SJSA1 (cell line): ENCODE measurements at regions not wholly inside any gene's neighbourhood (a gene's known extent, or its start where the extent isn't known, plus 50 kb on each side); places are given as distances from the start of the nearest gene placed in this dataset.

ENCODE experiments used
- DNase-seq, 2 experiments: peaks; one replicate each; pipeline ENCODE4 v3.0.0-alpha.2; 2015 to 2020; ENCODE audit warnings: low spot score in 2 of 2, low read depth in 1 of 2
- H3K27ac ChIP-seq: fragments of 250-450 bp; sonication (Bioruptor Pico); 2 replicates; pipeline ENCODE4 v1.5.1; 2020; ENCODE audit warnings: mild to moderate bottlenecking, moderate library complexity
- H3K27me3 ChIP-seq: fragments of 250-450 bp; sonication (Bioruptor Pico); replicated peaks from 2 replicates; pipeline ENCODE4 v1.5.1; 2020; ENCODE audit warnings: mild to moderate bottlenecking, moderate library complexity
- H3K36me3 ChIP-seq: fragments of 250-450 bp; sonication (Bioruptor Pico); 2 replicates; pipeline ENCODE4 v1.5.1; 2020; ENCODE audit warnings: mild to moderate bottlenecking
- H3K4me1 ChIP-seq: fragments of 250-450 bp; sonication (Bioruptor Pico); replicated peaks from 2 replicates; pipeline ENCODE4 v1.6.1; 2021; ENCODE audit warnings: mild to moderate bottlenecking
- H3K4me3 ChIP-seq: fragments of 250-450 bp; sonication (Bioruptor Pico); 2 replicates; pipeline ENCODE4 v1.5.1; 2020; ENCODE audit warnings: mild to moderate bottlenecking
- H3K9me3 ChIP-seq: fragments of 250-450 bp; sonication (Bioruptor Pico); replicated peaks from 2 replicates; pipeline ENCODE4 v1.5.1; 2020; ENCODE audit warnings: mild to moderate bottlenecking

DNA sequence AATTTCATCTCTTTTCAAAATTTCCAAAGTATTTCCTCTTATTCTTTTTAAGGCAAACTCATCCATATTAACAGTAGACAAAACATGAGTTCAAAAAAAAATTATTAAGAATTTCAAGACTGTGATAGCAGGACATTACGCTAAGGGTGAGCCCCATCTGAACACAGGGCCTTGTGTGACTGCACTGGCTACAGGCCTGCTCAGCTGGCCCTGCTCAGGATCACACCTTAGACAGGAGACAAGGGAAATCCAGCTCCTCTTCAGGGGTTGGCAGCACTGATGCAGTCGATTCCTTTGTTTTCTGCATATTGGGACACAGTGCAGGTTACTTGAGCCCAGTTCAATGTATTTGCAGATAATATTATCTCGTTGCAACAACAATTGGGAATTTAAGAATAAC is 444.7 kb downstream of the PLK2 start:
- Histone ChIP-seq H3K27me3 (no peaks in the 10 kb centered on the region), H3K4me1 (0 out of 2 replicates have a peak, but pooled peaks cover 4% of the 10 kb centered on the region), H3K9me3 (no peaks in the 10 kb centered on the region), H3K27ac (no peak overlapping the region), H3K4me3 (no peak overlapping the region), H3K36me3 (no peaks in the 10 kb centered on the region)
- no peak for DNase-seq

DNA sequence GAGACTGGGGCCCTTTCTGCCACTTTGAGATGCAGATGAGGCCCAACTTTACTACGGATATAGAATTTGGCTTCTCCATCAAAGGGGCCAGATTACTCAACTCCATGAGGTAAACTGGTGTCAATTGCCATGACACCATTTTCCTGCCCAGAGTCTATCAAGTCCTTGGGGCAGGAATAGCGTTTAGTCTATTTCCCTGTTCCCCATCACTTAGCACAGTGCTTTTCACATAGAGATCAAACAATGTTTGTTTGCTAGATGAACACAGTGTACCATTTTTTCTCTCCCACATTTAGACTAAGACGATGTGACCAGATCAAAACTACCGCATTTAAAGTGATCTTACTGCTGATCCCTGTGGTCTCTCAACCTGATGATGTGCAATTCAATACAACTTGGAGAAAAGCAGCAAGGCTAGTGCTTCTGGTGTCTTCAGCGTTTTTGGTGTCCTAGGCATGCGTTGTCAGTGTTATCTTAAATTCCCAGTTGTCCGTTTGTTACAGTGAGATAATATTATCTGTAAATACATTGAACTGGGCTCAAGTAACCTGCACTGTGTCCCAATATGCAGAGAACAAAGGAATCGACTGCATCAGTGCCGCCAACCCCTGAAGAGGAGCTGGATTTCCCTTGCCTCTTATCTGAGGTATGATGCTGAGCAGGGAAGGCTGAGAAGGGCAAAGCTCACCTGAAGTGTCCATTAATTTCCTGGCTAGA is 446.2 kb downstream of the PLK2 start:
- H3K36me3 ChIP-seq, result no peaks in the 10 kb centered on the region
- H3K9me3 ChIP-seq, result no peaks in the 10 kb centered on the region
- no peaks in the 10 kb centered on the region for H3K27me3 ChIP-seq
- H3K27ac ChIP-seq, result no peak overlapping the region
- H3K4me3 ChIP-seq, result no peak overlapping the region
- H3K4me1 ChIP-seq, result 0 out of 2 replicates have a peak, but pooled peaks cover 4% of the 10 kb centered on the region
- no peak for DNase-seq

DNA sequence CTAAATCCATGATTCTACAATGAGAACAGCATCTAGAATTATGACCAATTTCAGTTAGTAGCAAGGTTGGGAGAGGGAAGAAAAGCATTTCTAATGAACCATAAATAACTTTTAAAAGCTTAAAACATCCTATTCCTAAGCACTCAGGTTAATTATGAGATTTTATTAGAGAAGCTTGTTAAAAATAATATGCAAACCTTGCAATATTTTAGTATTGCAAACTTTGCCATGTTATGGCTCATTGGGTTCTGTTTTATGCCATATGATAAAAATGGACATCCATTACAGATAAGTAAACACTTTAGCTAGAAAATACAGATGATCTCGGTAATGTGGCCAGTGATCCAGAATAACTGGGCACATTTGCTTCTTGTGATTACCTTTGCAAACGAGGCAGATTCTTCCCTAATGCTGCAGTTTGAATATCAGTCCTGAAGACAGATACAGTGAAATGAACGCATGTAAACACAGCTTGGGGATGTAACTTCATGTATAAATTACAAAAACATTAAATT is 447.0 kb downstream of the PLK2 start:
- Histone ChIP-seq H3K9me3 (no peaks in the 10 kb centered on the region), H3K4me1 (0 out of 2 replicates have a peak, but pooled peaks cover 4% of the 10 kb centered on the region), H3K27me3 (no peaks in the 10 kb centered on the region), H3K36me3 (no peaks in the 10 kb centered on the region), H3K4me3 (no peak overlapping the region), H3K27ac (no peak overlapping the region)
- no peak for DNase-seq

DNA sequence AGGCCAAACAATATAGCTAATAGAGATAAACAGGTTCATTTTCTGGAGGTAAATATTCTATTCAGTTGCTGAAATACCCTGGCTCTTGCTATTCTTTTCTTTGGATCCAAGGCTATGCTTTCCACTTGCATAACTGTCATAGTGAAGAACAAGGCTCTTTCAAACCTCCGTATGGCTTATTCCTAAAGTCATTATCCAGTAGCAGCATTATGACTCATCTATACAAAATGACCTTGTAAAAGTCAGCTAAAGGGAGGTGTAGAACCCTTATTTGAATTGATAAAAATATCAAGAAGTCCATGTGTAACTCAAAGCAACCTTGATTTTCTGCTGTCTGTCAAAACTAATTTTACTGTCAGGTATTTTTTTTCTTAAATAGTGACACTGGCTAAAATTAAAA is 447.8 kb downstream of the PLK2 start:
- Histone ChIP-seq H3K4me1 (0 out of 2 replicates have a peak, but pooled peaks cover 4% of the 10 kb centered on the region), H3K9me3 (no peaks in the 10 kb centered on the region), H3K27me3 (no peaks in the 10 kb centered on the region), H3K27ac (no peak overlapping the region), H3K36me3 (no peaks in the 10 kb centered on the region), H3K4me3 (no peak overlapping the region)
- DNase-seq, result no peak

DNA sequence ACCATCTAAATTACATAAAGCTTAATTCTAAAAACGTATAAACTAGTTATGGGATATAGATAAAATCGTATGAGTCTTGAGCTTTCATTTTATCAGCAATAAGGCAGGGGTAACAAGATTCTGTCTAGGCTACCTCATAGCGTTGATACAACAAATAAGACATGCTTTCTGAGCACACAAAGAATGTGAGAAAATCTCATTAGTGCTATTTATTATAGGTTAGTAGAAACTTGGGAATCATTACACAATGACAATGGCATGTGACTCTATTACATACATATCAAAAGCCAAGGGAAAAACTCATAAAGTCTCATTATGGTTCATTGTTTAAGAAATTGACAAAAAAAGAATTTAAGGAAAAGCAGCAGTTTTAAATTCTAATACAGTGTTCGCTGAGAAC is 448.6 kb downstream of the PLK2 start:
- Histone ChIP-seq H3K36me3 (no peaks in the 10 kb centered on the region), H3K4me1 (0 out of 2 replicates have a peak, but pooled peaks cover 4% of the 10 kb centered on the region), H3K27me3 (no peaks in the 10 kb centered on the region), H3K27ac (no peak overlapping the region), H3K4me3 (no peak overlapping the region), H3K9me3 (no peaks in the 10 kb centered on the region)
- no peak for DNase-seq

DNA sequence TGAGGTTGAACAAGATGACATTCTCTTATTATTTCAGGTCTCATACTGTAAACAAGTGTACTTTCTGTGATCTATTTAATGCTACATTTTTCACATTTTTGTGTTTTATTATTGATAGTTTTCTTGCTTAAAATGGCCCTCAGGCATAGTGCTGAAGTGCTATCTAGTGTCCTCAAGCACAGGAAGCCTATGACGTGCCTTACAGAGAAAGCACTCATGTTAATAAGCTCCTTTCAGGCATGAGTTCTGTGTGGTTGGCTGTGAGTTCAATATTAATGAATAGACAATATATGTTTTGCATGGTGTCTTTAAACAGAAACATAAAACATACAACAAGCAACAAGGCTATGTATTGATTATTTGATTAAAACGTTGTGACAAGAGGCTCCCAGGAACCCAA is 450.1 kb downstream of the PLK2 start:
- Histone ChIP-seq H3K4me3 (no peak overlapping the region), H3K27me3 (no peaks in the 10 kb centered on the region), H3K9me3 (no peaks in the 10 kb centered on the region), H3K27ac (no peak overlapping the region), H3K4me1 (0 out of 2 replicates have a peak, but pooled peaks cover 4% of the 10 kb centered on the region), H3K36me3 (no peaks in the 10 kb centered on the region)
- DNase-seq, result no peak

DNA sequence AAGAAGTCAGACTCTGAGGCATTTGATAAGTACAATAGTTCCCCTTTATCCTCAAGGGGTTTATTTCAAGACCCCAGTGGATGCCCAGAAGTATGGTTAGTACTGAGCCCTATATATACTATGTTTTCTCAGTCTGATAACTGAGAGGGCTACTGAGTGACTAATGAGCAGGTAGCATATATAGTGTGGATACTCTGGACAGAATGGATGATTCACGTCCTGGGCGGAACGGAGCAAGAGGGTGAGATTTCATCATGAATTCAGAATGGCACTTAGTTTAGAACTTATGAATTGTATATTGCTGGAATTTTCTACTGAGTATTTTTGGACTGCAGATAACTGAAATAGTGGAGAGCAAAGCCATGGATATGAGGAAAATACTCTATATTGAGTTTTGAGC is 457.6 kb downstream of the PLK2 start:
- Histone ChIP-seq H3K27me3 (no peaks in the 10 kb centered on the region), H3K9me3 (no peaks in the 10 kb centered on the region), H3K27ac (no peak overlapping the region), H3K4me3 (no peak overlapping the region), H3K4me1 (no peaks in the 10 kb centered on the region), H3K36me3 (no peaks in the 10 kb centered on the region)
- no peak for DNase-seq

DNA sequence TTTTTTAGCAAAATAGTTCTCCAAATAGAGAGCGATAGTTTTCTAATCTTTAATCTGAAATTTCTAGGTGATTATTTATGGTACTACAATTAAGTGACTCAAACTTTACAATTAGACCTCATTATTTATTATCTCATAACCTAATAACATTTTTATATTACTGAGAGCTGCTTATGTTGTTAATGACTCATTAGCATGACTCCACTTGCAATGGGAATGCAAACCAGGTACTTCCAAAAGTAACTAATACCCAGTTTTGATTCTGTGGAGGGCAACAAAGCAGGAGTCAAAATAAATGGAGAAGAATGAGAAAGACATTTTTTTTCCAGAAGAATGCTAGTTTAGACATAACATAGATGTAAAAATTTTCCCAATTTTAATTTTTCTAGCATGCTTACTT is 466.0 kb downstream of the PLK2 start:
- no peak overlapping the region for H3K4me3 ChIP-seq
- peaks cover 9% of the 10 kb centered on the region for H3K4me1 ChIP-seq
- H3K27me3 ChIP-seq, result no peaks in the 10 kb centered on the region
- H3K9me3 ChIP-seq, result no peaks in the 10 kb centered on the region
- no peak for DNase-seq
- H3K27ac ChIP-seq, result no peak overlapping the region
- H3K36me3 ChIP-seq, result no peaks in the 10 kb centered on the region

DNA sequence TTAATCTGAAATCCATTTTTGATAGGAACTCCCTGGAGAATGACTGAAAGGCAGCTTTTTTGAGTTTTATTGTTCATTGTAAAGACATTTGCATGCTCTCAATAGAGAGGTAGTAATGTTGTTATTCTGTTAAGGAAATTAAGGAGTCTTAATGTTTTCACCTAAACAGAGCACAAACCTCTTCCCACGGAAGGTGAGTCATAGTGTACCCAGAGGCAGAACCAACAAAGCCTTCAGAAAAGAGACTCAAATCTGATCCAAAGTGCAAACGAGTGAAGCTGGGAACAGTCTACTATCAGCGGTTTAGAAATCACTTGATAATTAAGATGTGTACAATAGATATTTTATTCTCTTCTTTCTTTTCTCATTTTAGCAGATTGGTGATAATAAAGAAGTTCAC is 470.5 kb downstream of the PLK2 start:
- H3K9me3 ChIP-seq, result no peaks in the 10 kb centered on the region
- DNase-seq, result peak in 1 of 2 experiments; percentile 21

DNA sequence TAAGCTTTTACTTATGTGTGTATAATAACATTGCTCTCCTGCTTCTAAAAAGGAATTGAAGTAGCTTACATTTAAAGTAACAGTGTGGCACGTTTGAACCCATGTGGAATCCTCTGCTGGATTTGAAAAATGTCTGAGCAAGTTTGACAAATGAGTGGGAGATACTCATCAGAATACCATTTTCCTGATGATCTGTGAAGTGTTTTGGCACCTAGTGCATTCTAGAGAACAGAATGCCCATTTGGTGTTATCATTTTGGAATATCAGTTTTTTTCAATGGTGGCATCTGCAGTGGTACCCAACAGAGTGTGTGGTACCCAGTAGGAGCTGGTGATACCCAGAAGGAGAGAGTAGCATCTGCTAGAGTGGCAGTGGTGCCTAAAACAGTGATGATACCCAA is 471.1 kb downstream of the PLK2 start:
- DNase-seq, result no peak
- no peaks in the 10 kb centered on the region for H3K36me3 ChIP-seq
- no peaks in the 10 kb centered on the region for H3K9me3 ChIP-seq
- peaks cover 10% of the 10 kb centered on the region for H3K4me1 ChIP-seq
- H3K27ac ChIP-seq, result no peak overlapping the region
- no peaks in the 10 kb centered on the region for H3K27me3 ChIP-seq
- no peak overlapping the region for H3K4me3 ChIP-seq

More for the DNA sequence above, 470.5 kb downstream of the PLK2 start:
- Histone ChIP-seq H3K27ac (no peak overlapping the region), H3K4me3 (no peak overlapping the region), H3K36me3 (no peaks in the 10 kb centered on the region), H3K27me3 (no peaks in the 10 kb centered on the region), H3K4me1 (peaks cover 10% of the 10 kb centered on the region)

DNA sequence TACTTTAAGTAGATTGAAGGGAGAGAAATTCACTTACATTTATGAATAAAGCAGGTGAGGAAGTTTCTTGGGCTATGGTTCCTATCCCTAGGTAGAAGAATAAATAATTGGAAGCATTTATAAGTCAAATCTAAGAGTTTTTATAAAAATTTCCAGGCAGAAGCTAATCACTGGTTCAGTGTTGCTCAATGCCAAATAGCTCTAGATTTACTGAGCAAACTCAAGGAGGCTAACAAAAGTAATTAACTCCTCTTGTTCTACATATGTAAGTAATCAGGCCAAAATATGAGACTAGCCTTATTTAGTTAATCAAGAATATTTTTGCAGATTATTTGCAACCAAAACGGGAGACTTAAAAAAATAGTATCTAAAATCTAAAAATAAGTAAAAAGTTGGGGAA is 472.3 kb downstream of the PLK2 start:
- no peak for DNase-seq
- Histone ChIP-seq H3K9me3 (no peaks in the 10 kb centered on the region), H3K27me3 (no peaks in the 10 kb centered on the region), H3K4me1 (peaks cover 10% of the 10 kb centered on the region), H3K27ac (no peak overlapping the region), H3K4me3 (no peak overlapping the region), H3K36me3 (no peaks in the 10 kb centered on the region)

DNA sequence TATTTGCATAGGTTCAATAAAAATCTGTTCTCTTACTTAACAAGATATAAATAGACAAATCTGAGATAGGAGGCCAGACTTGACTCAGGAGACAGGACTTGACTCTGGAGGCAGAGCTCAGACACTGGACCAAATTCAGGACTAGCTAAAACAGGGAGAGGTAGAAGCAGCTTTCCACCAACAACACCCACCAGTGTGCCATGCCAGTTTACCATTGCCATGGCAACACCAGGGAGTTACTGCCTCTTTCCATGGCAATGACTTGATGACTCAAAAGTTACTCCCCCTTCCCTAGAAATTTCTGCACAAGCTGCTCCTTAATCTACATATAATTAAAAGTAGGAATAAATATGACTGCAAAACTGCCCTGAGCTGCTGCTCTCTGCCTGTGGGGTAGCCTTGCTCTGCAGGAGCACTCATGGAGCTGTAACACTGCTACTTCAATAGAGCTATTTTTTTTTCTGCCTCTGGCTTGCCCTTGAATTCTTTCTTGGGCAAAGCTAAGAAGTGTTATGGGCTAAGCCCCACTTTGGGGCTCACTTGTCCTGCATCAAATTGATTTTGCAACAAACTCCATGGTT is 473.0 kb downstream of the PLK2 start:
- Histone ChIP-seq H3K27ac (no peak overlapping the region), H3K4me1 (peaks cover 10% of the 10 kb centered on the region), H3K4me3 (no peak overlapping the region), H3K27me3 (no peaks in the 10 kb centered on the region), H3K36me3 (no peaks in the 10 kb centered on the region), H3K9me3 (no peaks in the 10 kb centered on the region)
- DNase-seq, result no peak

DNA sequence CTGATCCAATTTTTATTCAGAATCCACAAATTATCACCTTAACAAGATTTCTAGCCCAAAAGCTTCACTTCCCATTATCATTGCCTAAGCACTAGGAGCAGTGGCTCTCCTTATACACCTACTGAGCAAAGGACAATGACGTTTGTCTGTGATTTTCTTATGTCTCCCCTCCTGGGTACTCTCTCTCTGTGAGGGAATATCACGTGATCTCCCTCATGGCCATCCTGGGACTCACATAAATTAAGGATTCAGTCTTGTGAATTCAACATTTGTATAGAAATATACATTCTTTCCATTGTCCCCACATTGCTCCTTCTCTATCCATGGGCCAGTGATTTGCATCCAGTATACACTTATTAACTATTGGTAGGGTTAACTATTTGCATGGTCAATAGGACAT is 476.5 kb downstream of the PLK2 start:
- no peaks in the 10 kb centered on the region for H3K4me1 ChIP-seq
- DNase-seq, result no peak
- no peaks in the 10 kb centered on the region for H3K9me3 ChIP-seq
- no peak overlapping the region for H3K27ac ChIP-seq
- H3K36me3 ChIP-seq, result no peaks in the 10 kb centered on the region
- no peak overlapping the region for H3K4me3 ChIP-seq
- no peaks in the 10 kb centered on the region for H3K27me3 ChIP-seq

DNA sequence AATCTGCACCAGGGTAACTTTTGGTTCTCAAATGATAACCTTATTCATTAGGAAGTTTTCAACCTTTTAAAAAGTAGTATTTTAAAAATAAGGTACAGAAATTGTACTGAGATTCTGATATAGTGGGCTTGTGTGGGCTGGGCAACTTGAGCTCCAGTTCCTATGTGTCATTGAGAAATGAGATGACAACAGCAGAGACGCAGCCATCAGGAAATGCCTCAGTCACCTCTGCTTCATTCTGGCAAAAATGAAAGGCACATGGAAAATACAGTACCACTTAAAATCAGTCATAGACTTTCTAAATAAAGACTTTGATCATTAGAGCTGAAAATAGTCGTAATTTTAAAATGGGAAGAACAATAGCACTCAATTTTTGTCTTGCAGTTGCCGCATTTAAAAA is 480.2 kb downstream of the PLK2 start:
- Histone ChIP-seq H3K4me3 (no peak overlapping the region), H3K27ac (no peak overlapping the region), H3K9me3 (no peaks in the 10 kb centered on the region), H3K36me3 (no peaks in the 10 kb centered on the region), H3K4me1 (no peaks in the 10 kb centered on the region), H3K27me3 (no peaks in the 10 kb centered on the region)
- no peak for DNase-seq
